Fibroblast of skin of left quadriceps (primary cell): ENCODE measurements at regions not wholly inside any gene's neighbourhood (a gene's known extent, or its start where the extent isn't known, plus 50 kb on each side); places are given as distances from the start of the nearest gene placed in this dataset.
A peak's percentile ranks its signal among the peaks of the same experiment; 100 is the strongest.

Experiments
- DNase-seq, 2 experiments: peaks; one replicate each; pipeline ENCODE4 v3.0.0-alpha.2; 2013; ENCODE audit warnings: low read depth in 2 of 2

GRCh38 chr4:41359836-41360213 lies 103.1 kb downstream of the UCHL1 start:
- DNase-seq, result no peak

- no peak for DNase-seq
These were observed 103.6 kb downstream of the UCHL1 start for GRCh38 chr4:41360214-41360920.

- no peak for DNase-seq
These were observed 104.4 kb downstream of the UCHL1 start for GRCh38 chr4:41360921-41361793.

- DNase-seq, result no peak
These were observed 105.2 kb downstream of the UCHL1 start for GRCh38 chr4:41361794-41362526.

GRCh38 chr4:41362621-41363383 lies 106.1 kb downstream of the UCHL1 start:
- no peak for DNase-seq

GRCh38 chr4:41363384-41363981 lies 106.8 kb downstream of the UCHL1 start:
- peak in 1 of 2 experiments; percentile 13 for DNase-seq

- no peak for DNase-seq
These were observed 108.1 kb downstream of the UCHL1 start for GRCh38 chr4:41364876-41365275.

- no peak for DNase-seq
These were observed 109.0 kb downstream of the UCHL1 start for GRCh38 chr4:41365681-41366080.

GRCh38 chr4:41366911-41367517 lies 110.3 kb downstream of the UCHL1 start:
- no peak for DNase-seq

GRCh38 chr4:41369680-41370079 lies 113.0 kb downstream of the UCHL1 start:
- no peak for DNase-seq

GRCh38 chr4:41373221-41373620 lies 116.5 kb downstream of the UCHL1 start:
- no peak for DNase-seq

GRCh38 chr4:41374490-41374889 lies 117.8 kb downstream of the UCHL1 start:
- DNase-seq, result no peak

GRCh38 chr4:41375561-41375960 lies 118.8 kb downstream of the UCHL1 start:
- no peak for DNase-seq

GRCh38 chr4:41377196-41377595 lies 120.5 kb downstream of the UCHL1 start:
- no peak for DNase-seq

GRCh38 chr4:41379230-41379629 lies 122.5 kb downstream of the UCHL1 start:
- DNase-seq, result no peak

- DNase-seq, result no peak
These were observed 123.9 kb downstream of the UCHL1 start for GRCh38 chr4:41380511-41381157.

GRCh38 chr4:41381384-41381783 lies 124.7 kb downstream of the UCHL1 start:
- no peak for DNase-seq

- no peak for DNase-seq
These were observed 128.3 kb downstream of the UCHL1 start for GRCh38 chr4:41384992-41385391.

GRCh38 chr4:41385481-41385880 lies 128.8 kb downstream of the UCHL1 start:
- DNase-seq, result no peak

- no peak for DNase-seq
These were observed 131.4 kb downstream of the UCHL1 start for GRCh38 chr4:41388080-41388479.
